Ecto neural progenitor cell (in vitro differentiated cells): ENCODE measurements at regions not wholly inside any gene's neighbourhood (a gene's known extent, or its start where the extent isn't known, plus 50 kb on each side); places are given as distances from the start of the nearest gene placed in this dataset.
"Not testable (repeated sequence)": the region's sequence is repeated elsewhere in the genome, so short reads cannot be mapped to it uniquely, and the experiment has no call there.

ENCODE experiments used
- DNase-seq: peaks from one replicate; pipeline ENCODE4 v3.0.0-alpha.2; 2018; ENCODE audit warnings: low spot score

- DNase-seq: no peak
These were observed 123.2 kb upstream of the LNX1 start for GRCh38 chr4:53714236-53715140.

- no peak for DNase-seq
These were observed 122.5 kb upstream of the LNX1 start for GRCh38 chr4:53713767-53714166.

- no peak for DNase-seq
These were observed 122.0 kb upstream of the LNX1 start for GRCh38 chr4:53713296-53713695.

DNA sequence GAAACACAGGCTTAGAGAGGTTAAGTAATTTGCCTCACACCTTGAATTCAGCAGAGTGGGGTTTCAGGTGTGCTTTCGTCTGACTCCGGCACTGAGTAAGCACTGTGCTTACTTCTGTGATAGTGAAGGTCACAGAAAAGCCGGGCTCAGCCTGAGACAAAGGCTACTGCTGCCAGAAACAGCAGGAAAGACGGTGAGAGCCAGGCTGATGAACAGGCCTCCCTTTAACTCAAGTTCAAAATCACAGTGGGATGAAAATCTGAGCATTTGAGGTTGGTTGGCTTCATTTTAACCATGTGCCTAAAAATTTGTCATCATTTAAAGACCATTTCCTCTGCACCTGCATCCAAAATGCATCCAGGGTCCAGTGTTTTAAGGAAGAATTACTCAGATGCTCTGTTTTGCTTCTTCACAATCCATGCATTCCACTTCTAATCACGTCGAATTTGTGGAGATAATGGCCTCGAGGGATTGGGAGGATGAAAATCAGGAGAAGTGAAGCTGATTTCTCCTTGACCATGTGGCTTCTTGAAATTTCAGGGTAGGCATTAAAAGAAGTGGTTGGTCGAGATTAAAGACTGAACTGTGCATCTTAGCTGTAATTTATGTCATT, 121.2 kb upstream of the LNX1 start:
- DNase-seq: no peak

DNA sequence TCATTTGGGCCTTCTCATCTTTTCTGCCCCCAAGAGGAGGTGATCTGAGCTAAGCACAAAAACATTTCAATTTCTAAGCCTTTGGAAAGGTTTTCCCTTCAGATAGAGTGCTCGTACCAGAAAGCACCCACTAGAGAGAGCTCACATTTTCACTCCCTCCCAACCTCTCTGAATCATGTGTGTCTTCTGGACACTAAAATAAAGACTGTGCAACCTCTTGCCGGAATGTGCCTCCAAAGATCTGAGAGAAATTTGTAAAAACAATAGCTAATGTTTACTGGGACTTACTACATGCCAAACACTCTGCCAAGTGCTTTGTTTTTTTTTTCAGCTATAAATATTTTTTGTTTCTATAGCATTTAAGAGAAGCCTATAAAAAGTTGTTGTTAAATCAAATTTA, 120.6 kb upstream of the LNX1 start:
- no peak for DNase-seq

- no peak for DNase-seq
These were observed 118.4 kb upstream of the LNX1 start for GRCh38 chr4:53709693-53710092.

GRCh38 chr4:53707491-53707890, 116.2 kb upstream of the LNX1 start:
- no peak for DNase-seq

- no peak for DNase-seq
These were observed 115.2 kb upstream of the LNX1 start for GRCh38 chr4:53706422-53707032.

GRCh38 chr4:53705972-53706371, 114.7 kb upstream of the LNX1 start:
- DNase-seq: no peak

GRCh38 chr4:53705151-53705764, 114.0 kb upstream of the LNX1 start:
- no peak for DNase-seq

DNA sequence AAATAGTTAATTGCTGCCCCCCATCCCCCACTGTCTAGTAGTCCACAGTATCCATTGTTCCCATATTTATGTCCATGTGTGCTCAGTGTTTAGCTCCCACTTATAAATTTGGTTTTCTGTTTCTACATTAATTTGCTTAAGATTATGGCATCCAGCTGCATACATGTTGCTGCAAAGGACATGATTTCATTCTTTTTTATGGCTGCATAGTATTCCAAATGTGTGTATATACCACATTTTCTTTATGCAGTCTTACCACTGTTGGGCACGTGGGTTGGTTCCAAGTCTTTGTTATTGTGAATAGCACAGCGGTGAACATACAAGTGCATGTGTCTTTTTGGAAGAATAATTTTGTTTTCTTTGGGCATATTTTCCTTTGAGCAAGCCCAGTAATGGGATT, 113.0 kb upstream of the LNX1 start:
- no peak for DNase-seq

GRCh38 chr4:53703267-53703655, 112.0 kb upstream of the LNX1 start:
- DNase-seq: no peak

DNA sequence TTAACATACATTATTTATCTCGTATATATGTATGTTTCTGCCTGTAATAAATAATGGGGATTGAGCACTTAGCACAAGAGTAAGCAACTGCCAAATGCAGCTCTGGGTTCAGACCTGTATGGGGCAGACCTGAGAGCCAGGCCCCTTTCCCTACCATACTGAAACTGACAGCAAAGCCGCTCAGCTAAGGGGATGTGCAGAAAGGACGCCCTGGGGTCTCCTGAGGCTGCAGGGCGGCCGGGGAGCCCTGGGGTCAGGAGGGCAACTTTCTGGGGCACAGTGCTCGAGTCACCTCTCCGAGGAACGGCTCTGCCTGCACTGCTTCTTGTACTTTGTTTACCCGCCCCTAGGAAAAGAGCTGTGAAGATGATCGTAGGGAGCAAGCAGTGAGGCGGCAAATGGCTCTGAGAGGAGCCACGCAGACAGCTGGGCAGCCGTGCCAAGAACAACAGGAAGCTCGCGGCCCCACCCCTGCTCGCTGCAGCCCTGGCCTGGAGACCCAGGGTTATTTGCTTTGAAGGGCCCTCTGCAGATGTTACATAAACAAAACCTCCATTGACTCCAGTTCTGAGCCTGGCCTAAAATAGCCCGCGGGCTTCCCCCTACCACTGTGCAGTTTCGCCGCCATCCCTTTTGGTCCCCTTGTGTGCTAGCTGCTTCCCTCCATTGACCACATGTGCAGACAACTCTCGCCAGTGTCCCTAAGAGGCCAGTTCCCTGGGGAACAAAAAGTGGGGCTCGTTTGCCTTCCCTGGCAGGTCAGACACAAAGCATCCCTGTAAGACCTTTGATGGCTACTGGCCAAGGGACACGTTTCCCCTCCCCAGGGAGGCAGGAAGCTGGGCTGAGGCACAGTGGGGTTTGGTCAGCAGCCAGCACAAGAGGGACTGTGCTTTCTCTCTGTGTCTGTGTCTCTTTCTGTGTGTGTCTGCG, 111.3 kb upstream of the LNX1 start:
- DNase-seq: peak; percentile 69

DNA sequence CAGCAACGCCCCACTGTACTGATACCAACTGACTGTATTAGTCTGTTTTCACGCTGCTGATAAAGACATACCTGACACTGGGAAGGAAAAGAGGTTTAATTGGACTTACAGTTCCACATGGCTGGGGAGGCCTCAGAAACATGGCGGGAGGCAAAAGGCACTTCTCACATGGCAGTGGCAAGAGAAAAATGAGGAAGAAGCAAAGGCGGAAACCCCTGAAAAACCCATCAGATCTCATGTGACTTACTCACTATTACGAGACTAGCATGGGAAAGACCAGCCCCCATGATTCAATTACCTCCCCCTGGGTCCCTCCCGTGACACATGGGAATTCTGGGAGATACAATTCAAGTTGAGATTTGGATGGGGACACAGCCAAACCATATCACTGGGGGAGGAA, 110.0 kb upstream of the LNX1 start:
- not testable (repeated sequence) for DNase-seq

- DNase-seq: not testable (repeated sequence)
These were observed 108.0 kb upstream of the LNX1 start for GRCh38 chr4:53699310-53699709.

GRCh38 chr4:53697016-53697685, 105.9 kb upstream of the LNX1 start:
- DNase-seq: no peak

DNA sequence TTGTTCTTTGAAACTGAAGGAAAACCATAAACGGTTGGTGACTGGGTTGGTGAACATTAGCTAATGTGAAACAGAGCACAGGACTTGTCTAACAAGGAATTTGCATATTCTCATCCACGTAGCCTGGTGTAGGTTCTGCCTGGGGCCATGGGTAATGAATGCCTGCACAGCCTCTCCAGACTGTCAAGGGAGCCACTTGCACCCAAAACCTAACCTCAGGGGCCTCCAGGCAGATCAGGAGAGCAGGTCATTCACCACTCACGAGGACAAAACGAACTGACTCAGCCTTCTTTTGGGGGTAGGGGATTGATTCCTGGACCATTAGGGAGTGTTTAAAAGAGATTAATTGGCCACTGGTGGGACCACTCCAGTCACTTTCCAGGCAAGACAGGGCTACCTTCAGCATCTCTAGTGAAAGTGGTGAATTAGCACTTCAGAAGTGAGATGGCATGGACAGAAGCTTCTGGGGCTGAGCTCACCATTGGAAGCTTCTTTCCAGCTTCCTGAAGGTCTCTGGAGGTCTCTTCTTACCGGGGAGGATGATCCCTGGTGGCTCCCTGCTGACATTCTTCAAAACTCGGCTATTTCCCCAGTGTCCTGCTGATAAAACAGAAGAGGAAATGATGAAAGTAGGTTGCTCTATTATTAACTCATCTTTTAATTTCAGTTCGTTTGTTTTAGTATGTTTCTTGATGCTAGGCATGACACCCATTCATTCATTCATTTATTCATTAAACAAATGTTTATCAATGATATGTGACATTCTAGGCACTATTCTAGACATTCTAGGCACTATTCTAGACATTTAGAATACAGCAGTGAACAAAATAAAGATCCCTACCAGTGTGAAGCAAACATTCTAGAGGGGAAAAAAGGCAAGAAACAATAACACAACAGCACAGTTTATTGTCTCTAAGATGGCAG, 104.5 kb upstream of the LNX1 start:
- no peak for DNase-seq

DNA sequence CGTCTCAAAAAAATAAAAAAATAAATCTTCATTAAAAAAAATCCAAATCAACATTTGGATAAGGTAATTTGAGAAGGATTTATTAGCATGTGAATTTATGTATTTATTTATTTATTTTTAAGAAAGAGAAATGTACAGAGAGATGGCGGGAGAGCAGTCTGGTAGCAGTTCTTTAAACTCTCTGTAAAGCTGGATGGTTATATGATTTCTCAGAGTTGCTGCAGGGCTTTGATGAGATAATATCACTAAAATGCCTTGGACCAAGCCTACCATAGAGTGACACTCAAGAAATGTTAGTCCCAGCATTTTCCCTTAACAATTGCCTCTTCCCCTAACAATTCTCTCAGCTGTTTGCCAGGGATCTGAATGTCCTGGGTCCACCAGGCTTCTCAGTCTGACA, 103.4 kb upstream of the LNX1 start:
- no peak for DNase-seq

- DNase-seq: no peak
These were observed 102.6 kb upstream of the LNX1 start for GRCh38 chr4:53693909-53694308.

- no peak for DNase-seq
These were observed 102.1 kb upstream of the LNX1 start for GRCh38 chr4:53693408-53693807.
